MM.1S (cell line): ENCODE measurements at regions not wholly inside any gene's neighbourhood (a gene's known extent, or its start where the extent isn't known, plus 50 kb on each side); places are given as distances from the start of the nearest gene placed in this dataset.

Experiments
- DNase-seq: peaks from one replicate; pipeline ENCODE4 v3.0.0-alpha.2; 2015
- H2AFZ ChIP-seq: fragments of 300-600 bp; sonication (generic); 2 replicates; pipeline ENCODE4 v1.6.0; 2016; ENCODE audit warnings: antibody characterized with exemption, low read length
- H3F3A ChIP-seq: fragments of 300-600 bp; sonication (generic); 2 replicates; pipeline ENCODE4 v1.6.1; 2016; ENCODE audit warnings: mild to moderate bottlenecking, antibody characterized with exemption, low read length, moderate library complexity, mixed read lengths; ENCODE audit not compliant: insufficient read depth
- H3K27ac ChIP-seq: fragments of 300-600 bp; sonication (generic); 2 replicates; pipeline ENCODE4 v1.5.1; 2016; ENCODE audit warnings: mild to moderate bottlenecking, low read length
- H3K27me3 ChIP-seq: fragments of 300-600 bp; sonication (generic); replicated peaks from 2 replicates; pipeline ENCODE4 v1.6.0; 2016; ENCODE audit warnings: low read length; ENCODE audit not compliant: insufficient read depth
- H3K36me3 ChIP-seq: fragments of 300-600 bp; sonication (generic); replicated peaks from 2 replicates; pipeline ENCODE4 v1.6.1; 2016; ENCODE audit warnings: mild to moderate bottlenecking, low read length, mixed read lengths; ENCODE audit not compliant: insufficient read depth
- H3K4me1 ChIP-seq: fragments of 300-600 bp; sonication (generic); 2 replicates; pipeline ENCODE4 v1.6.1; 2016; ENCODE audit warnings: low read length, mixed read lengths
- H3K4me2 ChIP-seq: fragments of 300-600 bp; sonication (generic); 2 replicates; pipeline ENCODE4 v1.6.0; 2016; ENCODE audit warnings: low read depth, low read length
- H3K4me3 ChIP-seq: fragments of 300-600 bp; sonication (generic); 2 replicates; pipeline ENCODE4 v1.5.1; 2016; ENCODE audit warnings: low read length, mixed read lengths
- H3K79me2 ChIP-seq: fragments of 300-600 bp; sonication (generic); 2 replicates; pipeline ENCODE4 v1.6.1; 2016; ENCODE audit warnings: mixed run types, low read length, mixed read lengths
- H3K9ac ChIP-seq: fragments of 300-600 bp; sonication (generic); 2 replicates; pipeline ENCODE4 v1.6.1; 2016; ENCODE audit warnings: low read length, mixed read lengths
- H3K9me2 ChIP-seq: fragments of 300-600 bp; sonication (generic); replicated peaks from 2 replicates; pipeline ENCODE4 v1.6.1; 2016; ENCODE audit warnings: mild to moderate bottlenecking, low read length, mixed read lengths; ENCODE audit not compliant: insufficient read depth
- H3K9me3 ChIP-seq: fragments of 300-600 bp; sonication (generic); replicated peaks from 2 replicates; pipeline ENCODE4 v1.6.1; 2016; ENCODE audit warnings: mild to moderate bottlenecking, low read length, mixed read lengths; ENCODE audit not compliant: insufficient read depth
- H4K20me1 ChIP-seq: fragments of 300-600 bp; sonication (generic); 2 replicates; pipeline ENCODE4 v1.6.1; 2016; ENCODE audit warnings: mild to moderate bottlenecking, low read length, moderate library complexity, mixed read lengths; ENCODE audit not compliant: insufficient read depth
- CTCF ChIP-seq: fragments of 300-600 bp; sonication (generic); IDR thresholded peaks from 2 replicates; pipeline ENCODE4 v1.5.1; 2016; ENCODE audit warnings: antibody characterized with exemption, low read length, mixed read lengths
- EZH2 ChIP-seq: fragments of 300-600 bp; sonication (generic); optimal IDR thresholded peaks from 2 replicates; pipeline ENCODE3; 2017; ENCODE audit warnings: low read depth, mild to moderate bottlenecking, antibody characterized with exemption, low read length, mixed read lengths
- EZH2phosphoT487 ChIP-seq: fragments of 300-600 bp; sonication (generic); IDR thresholded peaks from 2 replicates; pipeline ENCODE4 v1.6.1; 2018; ENCODE audit warnings: antibody characterized with exemption, low read length

DNA sequence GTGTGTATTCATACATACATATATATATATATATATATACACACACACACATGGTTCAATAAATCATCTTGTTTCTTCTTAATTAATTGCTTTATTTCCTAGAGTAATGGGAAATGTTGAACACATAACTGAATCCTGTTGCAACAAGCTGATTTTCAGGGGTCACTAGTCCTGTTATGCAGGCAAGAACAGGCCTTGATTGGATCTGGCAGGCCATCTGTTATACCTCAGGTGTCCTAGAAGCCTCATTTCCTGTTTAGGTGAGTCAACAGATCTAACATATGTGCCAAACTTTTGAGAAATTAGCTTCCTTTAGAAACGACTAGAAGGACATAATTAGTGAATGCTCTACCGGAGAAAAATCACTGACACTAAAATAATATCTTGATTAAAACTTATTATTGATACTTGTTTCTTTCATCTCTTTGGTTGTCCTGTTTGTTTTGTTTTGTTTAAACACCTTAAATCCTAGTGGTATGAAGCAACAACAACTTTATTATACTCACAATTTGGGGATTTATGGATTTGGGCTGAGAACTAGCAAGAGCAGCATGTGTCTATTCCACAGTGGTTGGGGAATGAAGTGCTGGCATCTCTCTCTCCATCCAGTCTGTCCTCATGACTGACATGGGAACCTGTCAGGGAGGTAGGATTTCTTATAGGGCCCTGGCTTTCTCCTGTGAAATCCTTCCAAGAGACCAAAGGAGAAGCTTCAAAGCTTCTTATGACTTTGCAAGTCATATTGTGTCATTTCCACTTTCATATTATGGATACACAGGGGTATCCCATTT lies 552.6 kb downstream of the NSUN3 start:
- H3K79me2 ChIP-seq, result no peaks in the 10 kb centered on the region
- H2AFZ ChIP-seq, result no peak overlapping the region
- no peak for DNase-seq
- no peaks in the 10 kb centered on the region for H3F3A ChIP-seq
- H3K36me3 ChIP-seq, result no peaks in the 10 kb centered on the region
- H3K4me1 ChIP-seq, result no peaks in the 10 kb centered on the region
- no peaks in the 10 kb centered on the region for H3K27me3 ChIP-seq
- no peak overlapping the region for H3K4me3 ChIP-seq
- no peak overlapping the region for H3K27ac ChIP-seq
- H3K4me2 ChIP-seq, result no peak overlapping the region
- no peak overlapping the region for H3K9ac ChIP-seq
- no peak for TF ChIP-seq CTCF
- TF ChIP-seq EZH2, result no peak
- TF ChIP-seq EZH2phosphoT487, result no peak
- no peaks in the 10 kb centered on the region for H3K9me3 ChIP-seq
- H3K9me2 ChIP-seq, result no peaks in the 10 kb centered on the region
- no peaks in the 10 kb centered on the region for H4K20me1 ChIP-seq

DNA sequence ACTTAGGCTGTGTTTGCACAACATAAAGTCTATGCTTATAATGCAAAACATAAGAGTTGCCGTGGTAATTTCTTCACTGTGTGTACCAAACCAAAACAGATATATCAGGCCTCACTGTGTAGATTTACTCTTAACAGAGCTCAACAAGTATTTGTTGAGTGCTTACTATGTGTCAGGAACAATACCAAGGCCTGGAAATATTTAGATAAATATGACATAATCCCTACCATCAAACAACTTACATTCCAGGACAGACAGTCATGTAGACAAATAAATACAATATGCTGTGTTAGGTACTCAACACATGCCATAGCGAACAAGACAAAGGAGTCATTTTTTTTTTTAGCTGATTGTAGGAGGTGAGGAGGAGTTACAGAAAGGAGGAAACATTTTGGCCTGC lies 554.0 kb downstream of the NSUN3 start:
- Histone ChIP-seq H3K9me2 (no peaks in the 10 kb centered on the region), H4K20me1 (no peaks in the 10 kb centered on the region), H3K4me2 (no peak overlapping the region), H3K4me3 (no peak overlapping the region), H3K36me3 (no peaks in the 10 kb centered on the region), H3K9me3 (no peaks in the 10 kb centered on the region), H2AFZ (no peak overlapping the region), H3K27me3 (no peaks in the 10 kb centered on the region), H3K9ac (no peak overlapping the region), H3K27ac (no peak overlapping the region), H3F3A (no peaks in the 10 kb centered on the region), H3K4me1 (no peaks in the 10 kb centered on the region), H3K79me2 (no peaks in the 10 kb centered on the region)
- TF ChIP-seq EZH2phosphoT487 (no peak), EZH2 (no peak), CTCF (no peak)
- DNase-seq, result no peak

DNA sequence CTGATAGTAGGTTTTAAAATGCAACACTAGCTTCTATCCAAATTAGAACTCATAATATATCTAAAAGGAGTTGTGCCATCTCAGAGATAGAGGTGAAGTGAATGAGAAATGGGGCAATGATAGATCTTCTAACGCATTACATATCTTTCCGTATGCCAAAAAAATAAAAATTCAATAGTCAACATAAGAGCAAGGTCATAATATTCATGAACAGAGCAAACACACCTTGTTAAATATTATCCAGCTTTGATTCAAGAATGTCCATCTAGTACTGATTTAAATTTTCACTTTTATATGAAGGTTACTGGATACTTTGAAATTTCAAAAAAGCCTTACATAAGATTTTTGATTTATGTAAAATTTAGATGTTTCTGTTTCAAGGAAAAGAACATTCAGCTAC lies 554.5 kb downstream of the NSUN3 start:
- no peak for DNase-seq
- TF ChIP-seq EZH2phosphoT487 (no peak), CTCF (no peak), EZH2 (no peak)
- no peak overlapping the region for H3K4me2 ChIP-seq

More for the DNA sequence above, 554.5 kb downstream of the NSUN3 start:
- H3K79me2 ChIP-seq, result no peaks in the 10 kb centered on the region
- H2AFZ ChIP-seq, result no peak overlapping the region
- H3K36me3 ChIP-seq, result no peaks in the 10 kb centered on the region
- no peaks in the 10 kb centered on the region for H3K9me3 ChIP-seq
- no peaks in the 10 kb centered on the region for H4K20me1 ChIP-seq
- H3K27ac ChIP-seq, result no peak overlapping the region
- no peak overlapping the region for H3K9ac ChIP-seq
- H3K27me3 ChIP-seq, result no peaks in the 10 kb centered on the region
- no peaks in the 10 kb centered on the region for H3K9me2 ChIP-seq
- H3F3A ChIP-seq, result no peaks in the 10 kb centered on the region
- no peak overlapping the region for H3K4me3 ChIP-seq
- no peaks in the 10 kb centered on the region for H3K4me1 ChIP-seq
